Adrenal gland (tissue), 9 donors: ENCODE measurements at regions not wholly inside any gene's neighbourhood (a gene's known extent, or its start where the extent isn't known, plus 50 kb on each side); places are given as distances from the start of the nearest gene placed in this dataset.

Experiments used
- DNase-seq, 7 donors: peaks; one replicate each; pipeline ENCODE4 v3.0.0-alpha.2; 2019 to 2020
- H3K27ac ChIP-seq, 5 donors: fragments of 200-600 bp; sonication (generic) in 4 of 5; 1 replicate in 3 of 5; 2 replicates in 2 of 5; pipeline versions ENCODE4 v1.5.1 to v1.8.0; 2016 to 2020; ENCODE audit warnings: mild to moderate bottlenecking in 1 of 5
- H3K27me3 ChIP-seq: fragments of 200-600 bp; 2 replicates; pipeline ENCODE4 v1.8.0; 2021
- H3K36me3 ChIP-seq, 2 donors: fragments of 200-600 bp; replicated peaks in 1 of 2; 1 replicate in 1 of 2; 2 replicates in 1 of 2; pipeline versions ENCODE4 v1.5.1 to v1.8.0; 2018 to 2022
- H3K4me1 ChIP-seq, 2 donors: fragments of 200-600 bp; replicated peaks in 1 of 2; 1 replicate in 1 of 2; 2 replicates in 1 of 2; pipeline versions ENCODE4 v1.5.1 to v1.8.0; 2018 to 2021
- H3K4me3 ChIP-seq, 4 donors: fragments of 200-600 bp; sonication (generic) in 3 of 4; one replicate each; pipeline ENCODE4 v1.5.1; 2016 to 2018
- H3K9me3 ChIP-seq, 3 donors: fragments of 200-600 bp; sonication (generic) in 1 of 3; replicated peaks in 1 of 3; 1 replicate in 2 of 3; 2 replicates in 1 of 3; pipeline versions ENCODE4 v1.5.1 to v1.8.0; 2016 to 2021
- POLR2A ChIP-seq, 2 donors: fragments of 450-650 bp; IDR thresholded peaks; one replicate each; pipeline ENCODE4 v1.6.1; 2017; ENCODE audit warnings: antibody characterized with exemption in 2 of 2, mild to moderate bottlenecking in 2 of 2, moderate library complexity in 1 of 2
- WGBS, 4 donors: extraction: QIAGEN DNeasy Blood & Tissue Kit in 2 of 4; methylation state at CpG; one replicate each; pipeline versions ENCODE4 v1.1.5 to v1.1.7; 2013 to 2017; 5-methylcytosine and 5-hydroxymethylcytosine counted together
- intact Hi-C, 2 donors: fragments of 100-400 bp; cut with DNase I; formaldehyde crosslinking; loops; one replicate each; pipeline versions ENCODE4 v1.14.1 to v1.15.0; 2022 to 2023
- TF ChIP-seq, protein P1 (sequence below), 6 experiments: fragments of 450-650 bp in 4 of 6; fragments of 200-600 bp in 2 of 6; sonication (generic) in 1 of 6; IDR thresholded peaks; 1 replicate in 5 of 6; 2 replicates in 1 of 6; pipeline versions ENCODE4 v1.5.1 to v1.8.0; 2016 to 2021; ENCODE audit warnings: antibody characterized with exemption in 6 of 6, mild to moderate bottlenecking in 2 of 6, moderate library complexity in 1 of 6
- donor health status: healthy with polysubstance abuse.
- donor health status: Bipolar disorder and iron deficiency.
- donor health status: DM: yes; HTN: yes; CAD: no.
- donor health status: DM: no; HTN: no; CAD: no.
- donor health status: DM: no; HTN: no; CAD: no.

DNA sequence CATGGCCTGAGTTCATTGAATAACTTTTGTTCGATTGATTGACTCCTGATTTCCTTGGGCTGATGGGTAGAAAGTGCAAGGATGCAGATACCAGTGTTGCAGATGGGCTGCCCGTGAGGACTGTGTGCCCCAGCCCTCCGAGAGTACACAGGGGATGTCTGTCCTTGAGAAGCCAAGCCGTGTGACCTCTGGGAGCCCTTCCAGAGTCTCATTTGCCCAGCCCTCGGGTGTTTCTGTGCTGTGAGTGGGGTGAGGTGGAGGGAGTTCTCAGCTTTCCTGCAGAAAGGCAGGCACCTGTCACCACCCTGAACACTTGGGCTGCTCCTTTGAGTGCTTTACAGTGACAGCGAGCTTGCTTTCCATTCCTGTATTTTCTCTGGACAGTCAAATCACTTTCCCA lies 96.4 kb upstream of the CACNA1E start:
- no peak overlapping the region for H3K27ac ChIP-seq
- H3K4me3 ChIP-seq, result no peak overlapping the region
- no peak for DNase-seq
- intact Hi-C loops, result no loop called here
- WGBS, 4 donors, result 57 to 60% (median 59%) methylated on average over 6 of the region's 6 CpGs
- no peaks in the 10 kb centered on the region for H3K27me3 ChIP-seq
- H3K4me1 ChIP-seq, result no peaks in the 10 kb centered on the region
- no peaks in the 10 kb centered on the region for H3K36me3 ChIP-seq
- TF ChIP-seq POLR2A (IDR thresholded peaks at IDR 0.05), result no peak
- TF ChIP-seq, protein P1, sequence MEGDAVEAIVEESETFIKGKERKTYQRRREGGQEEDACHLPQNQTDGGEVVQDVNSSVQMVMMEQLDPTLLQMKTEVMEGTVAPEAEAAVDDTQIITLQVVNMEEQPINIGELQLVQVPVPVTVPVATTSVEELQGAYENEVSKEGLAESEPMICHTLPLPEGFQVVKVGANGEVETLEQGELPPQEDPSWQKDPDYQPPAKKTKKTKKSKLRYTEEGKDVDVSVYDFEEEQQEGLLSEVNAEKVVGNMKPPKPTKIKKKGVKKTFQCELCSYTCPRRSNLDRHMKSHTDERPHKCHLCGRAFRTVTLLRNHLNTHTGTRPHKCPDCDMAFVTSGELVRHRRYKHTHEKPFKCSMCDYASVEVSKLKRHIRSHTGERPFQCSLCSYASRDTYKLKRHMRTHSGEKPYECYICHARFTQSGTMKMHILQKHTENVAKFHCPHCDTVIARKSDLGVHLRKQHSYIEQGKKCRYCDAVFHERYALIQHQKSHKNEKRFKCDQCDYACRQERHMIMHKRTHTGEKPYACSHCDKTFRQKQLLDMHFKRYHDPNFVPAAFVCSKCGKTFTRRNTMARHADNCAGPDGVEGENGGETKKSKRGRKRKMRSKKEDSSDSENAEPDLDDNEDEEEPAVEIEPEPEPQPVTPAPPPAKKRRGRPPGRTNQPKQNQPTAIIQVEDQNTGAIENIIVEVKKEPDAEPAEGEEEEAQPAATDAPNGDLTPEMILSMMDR (IDR thresholded peaks at IDR 0.05), result no peak
- H3K9me3 ChIP-seq, result no peaks in the 10 kb centered on the region

DNA sequence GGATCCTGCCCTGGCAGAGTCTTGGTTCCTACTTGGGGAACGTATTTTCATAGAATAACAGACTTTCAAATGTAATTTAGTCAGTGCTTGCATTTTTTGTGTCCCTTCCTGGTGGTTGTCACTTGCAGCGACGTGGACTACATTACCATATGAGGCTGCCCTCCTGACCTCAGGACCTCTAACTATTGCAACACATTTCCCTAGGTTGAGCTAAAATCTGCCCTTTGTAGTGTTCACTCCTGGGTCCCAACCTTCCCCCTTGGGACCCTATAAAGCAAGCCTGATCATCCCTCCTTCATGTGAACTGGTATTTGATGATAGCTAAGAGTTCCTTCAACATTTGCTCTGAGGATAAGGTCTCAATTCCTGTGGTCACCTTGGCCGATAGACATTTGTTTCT lies 95.6 kb upstream of the CACNA1E start:
- Histone ChIP-seq H3K4me3 (no peak overlapping the region), H3K36me3 (no peaks in the 10 kb centered on the region), H3K9me3 (no peaks in the 10 kb centered on the region), H3K4me1 (no peaks in the 10 kb centered on the region), H3K27ac (no peak overlapping the region), H3K27me3 (no peaks in the 10 kb centered on the region)
- intact Hi-C loops, result no loop called here
- WGBS, 4 donors, result 83 to 89% (median 84%) methylated on average over 4 of the region's 4 CpGs
- DNase-seq, result no peak
- TF ChIP-seq, protein P1 (IDR thresholded peaks at IDR 0.05), result no peak
- TF ChIP-seq POLR2A (IDR thresholded peaks at IDR 0.05), result no peak

- no peak overlapping the region for H3K27ac ChIP-seq
- 24 to 31% (median 25%) methylated on average over 8 of the region's 8 CpGs for WGBS, 4 donors
- no peaks in the 10 kb centered on the region for H3K36me3 ChIP-seq
- no peaks in the 10 kb centered on the region for H3K4me1 ChIP-seq
- no peaks in the 10 kb centered on the region for H3K27me3 ChIP-seq
- DNase-seq, result no peak
- no peak overlapping the region for H3K4me3 ChIP-seq
- TF ChIP-seq, protein P1 (IDR thresholded peaks at IDR 0.05), result no peak
- TF ChIP-seq POLR2A (IDR thresholded peaks at IDR 0.05), result no peak
- intact Hi-C loops, result no loop called here
- H3K9me3 ChIP-seq, result no peaks in the 10 kb centered on the region
These were observed 92.8 kb upstream of the CACNA1E start for GRCh38 chr1:181390410-181391077.

DNA sequence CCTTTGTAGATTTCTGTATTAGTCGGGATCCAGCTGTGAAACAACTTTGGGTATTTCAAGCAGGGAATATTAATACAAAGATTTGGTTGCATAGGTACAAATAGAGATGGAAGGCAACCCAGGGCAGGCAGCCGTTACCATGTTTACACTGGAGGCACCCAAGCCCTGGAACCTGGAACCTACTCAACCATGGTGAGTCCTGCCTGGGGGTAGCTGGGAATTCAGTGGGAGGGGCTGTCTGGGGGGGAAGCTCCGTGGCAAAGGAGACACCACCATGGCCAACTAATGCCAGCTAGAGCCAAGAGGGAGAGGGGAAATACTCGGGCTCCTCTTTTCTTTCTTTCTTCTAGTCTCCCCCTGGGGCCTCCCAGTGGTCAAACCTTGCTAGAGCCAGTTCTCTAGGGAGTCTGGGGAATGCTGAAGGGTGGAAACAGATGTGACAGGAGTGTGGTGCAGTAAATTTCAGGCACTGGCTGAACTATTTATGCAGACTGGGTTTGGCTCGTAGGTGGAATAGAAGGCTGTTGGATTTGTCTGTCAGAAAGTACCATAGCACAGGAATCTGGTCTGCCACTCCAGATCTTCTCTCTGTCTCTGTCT lies 91.9 kb upstream of the CACNA1E start:
- Histone ChIP-seq H3K4me3 (no peak overlapping the region), H3K27ac (no peak overlapping the region), H3K4me1 (no peaks in the 10 kb centered on the region), H3K27me3 (no peaks in the 10 kb centered on the region), H3K36me3 (no peaks in the 10 kb centered on the region), H3K9me3 (no peaks in the 10 kb centered on the region)
- no peak for TF ChIP-seq POLR2A (IDR thresholded peaks at IDR 0.05)
- TF ChIP-seq, protein P1 (IDR thresholded peaks at IDR 0.05), result no peak
- DNase-seq, result no peak
- intact Hi-C loops, result no loop called here
- 25 to 42% (median 31%) methylated on average over 5 of the region's 5 CpGs for WGBS, 4 donors
